H9 (cell line): ENCODE measurements at regions not wholly inside any gene's neighbourhood (a gene's known extent, or its start where the extent isn't known, plus 50 kb on each side); places are given as distances from the start of the nearest gene placed in this dataset.

ENCODE experiments used
- DNase-seq: peaks from one replicate; pipeline ENCODE4 v3.0.0-alpha.2; 2017
- H2AFZ ChIP-seq: one replicate; pipeline ENCODE4 v1.6.1; 2013; ENCODE audit warnings: mild to moderate bottlenecking, low read length, control low read depth, moderate library complexity
- H2AK5ac ChIP-seq: 2 replicates; pipeline ENCODE4 v1.6.1; 2013; ENCODE audit warnings: low read length, control low read depth, mixed read lengths; ENCODE audit not compliant: insufficient read length
- H2BK120ac ChIP-seq: one replicate; pipeline ENCODE4 v1.6.1; 2013; ENCODE audit warnings: low read depth, mild to moderate bottlenecking, low read length, control low read depth, inconsistent platforms; ENCODE audit not compliant: poor library complexity, severe bottlenecking
- H2BK12ac ChIP-seq: 2 replicates; pipeline ENCODE4 v1.6.1; 2013; ENCODE audit warnings: low read length, control low read depth, mixed read lengths, low read depth; ENCODE audit not compliant: insufficient read length
- H2BK15ac ChIP-seq: 2 replicates; pipeline ENCODE4 v1.6.1; 2013; ENCODE audit warnings: low read depth, low read length, control low read depth
- H2BK20ac ChIP-seq: one replicate; pipeline ENCODE4 v1.6.1; 2013; ENCODE audit warnings: low read depth, mild to moderate bottlenecking, low read length, control low read depth, inconsistent platforms; ENCODE audit not compliant: poor library complexity, severe bottlenecking
- H2BK5ac ChIP-seq: 2 replicates; pipeline ENCODE4 v1.6.1; 2013; ENCODE audit warnings: low read length, control low read depth, mixed read lengths; ENCODE audit not compliant: insufficient read length
- H3K14ac ChIP-seq: 2 replicates; pipeline ENCODE4 v1.6.1; 2013; ENCODE audit warnings: low read length, control low read depth; ENCODE audit not compliant: insufficient read depth
- H3K18ac ChIP-seq: 2 replicates; pipeline ENCODE4 v1.6.1; 2013; ENCODE audit warnings: low read depth, mild to moderate bottlenecking, mixed read lengths, low read length, control low read depth; ENCODE audit not compliant: insufficient read length
- H3K23ac ChIP-seq: 2 replicates; pipeline ENCODE4 v1.6.1; 2013; ENCODE audit warnings: low read length, control low read depth, mixed read lengths, low read depth; ENCODE audit not compliant: insufficient read length
- H3K23me2 ChIP-seq: 2 replicates; pipeline ENCODE4 v1.6.1; 2013; ENCODE audit warnings: low read depth, mild to moderate bottlenecking, mixed read lengths, low read length, control low read depth; ENCODE audit not compliant: insufficient read length, poor library complexity, severe bottlenecking
- H3K27ac ChIP-seq: 2 replicates; pipeline ENCODE4 v1.5.1; 2013; ENCODE audit warnings: low read length, control low read depth, mixed read lengths, low read depth; ENCODE audit not compliant: insufficient read length
- H3K27me3 ChIP-seq: 2 replicates; pipeline ENCODE4 v1.6.1; 2013; ENCODE audit warnings: low read length, control low read depth, inconsistent platforms; ENCODE audit not compliant: insufficient read depth
- H3K4ac ChIP-seq: 2 replicates; pipeline ENCODE4 v1.6.1; 2013; ENCODE audit warnings: low read depth, mild to moderate bottlenecking, control low read depth, inconsistent platforms, low read length, moderate library complexity
- H3K4me1 ChIP-seq: 2 replicates; pipeline ENCODE4 v1.6.1; 2013; ENCODE audit warnings: low read length, control low read depth, inconsistent platforms; ENCODE audit not compliant: insufficient read depth
- H3K4me2 ChIP-seq: 2 replicates; pipeline ENCODE4 v1.6.1; 2013; ENCODE audit warnings: low read length, control low read depth, mixed read lengths; ENCODE audit not compliant: insufficient read length, insufficient read depth
- H3K56ac ChIP-seq: 2 replicates; pipeline ENCODE4 v1.6.1; 2013; ENCODE audit warnings: low read depth, mild to moderate bottlenecking, mixed read lengths, low read length, control low read depth; ENCODE audit not compliant: insufficient read length
- H3K79me1 ChIP-seq: 2 replicates; pipeline ENCODE4 v1.6.1; 2013; ENCODE audit warnings: low read depth, mild to moderate bottlenecking, moderate library complexity, low read length, control low read depth, inconsistent platforms; ENCODE audit not compliant: insufficient read depth, poor library complexity, severe bottlenecking
- H3K79me2 ChIP-seq: 2 replicates; pipeline ENCODE4 v1.6.1; 2013; ENCODE audit warnings: low read length, control low read depth, inconsistent platforms; ENCODE audit not compliant: insufficient read depth
- H3K9ac ChIP-seq: 2 replicates; pipeline ENCODE4 v1.6.1; 2013; ENCODE audit warnings: low read length, control low read depth, mixed read lengths; ENCODE audit not compliant: insufficient read length; ENCODE audit errors: extremely low read depth
- H3K9me3 ChIP-seq: one replicate; pipeline ENCODE4 v1.6.1; 2013; ENCODE audit warnings: low read depth, low read length, inconsistent platforms; ENCODE audit not compliant: control insufficient read depth
- H3T11ph ChIP-seq: one replicate; pipeline ENCODE4 v1.6.1; 2013; ENCODE audit warnings: mild to moderate bottlenecking, low read length, control low read depth, inconsistent platforms
- H4K20me1 ChIP-seq: one replicate; pipeline ENCODE4 v1.6.1; 2013; ENCODE audit not compliant: control insufficient read depth, insufficient read length, insufficient read depth
- H4K5ac ChIP-seq: 2 replicates; pipeline ENCODE4 v1.6.1; 2013; ENCODE audit warnings: low read depth, mild to moderate bottlenecking, mixed read lengths, low read length, control low read depth; ENCODE audit not compliant: insufficient read length
- H4K8ac ChIP-seq: replicated peaks from 2 replicates; pipeline ENCODE4 v1.6.1; 2013; ENCODE audit warnings: low read length, control low read depth, mixed read lengths, low read depth; ENCODE audit not compliant: insufficient read length
- H4K91ac ChIP-seq: 2 replicates; pipeline ENCODE4 v1.6.1; 2013; ENCODE audit warnings: low read depth, mild to moderate bottlenecking, moderate library complexity, mixed read lengths, low read length, control low read depth; ENCODE audit not compliant: insufficient read length
- H3K27ac Mint-ChIP-seq, 3 experiments: 2 replicates in 2 of 3; 3 replicates in 1 of 3; pipeline ENCODE4 v1.8.0; 2020 to 2021; ENCODE audit warnings: mixed read lengths in 3 of 3, mild to moderate bottlenecking in 1 of 3, moderate library complexity in 1 of 3
- H3K27me3 Mint-ChIP-seq: 2 replicates; pipeline ENCODE4 v1.8.0; 2021; ENCODE audit warnings: low read depth, mild to moderate bottlenecking, moderate library complexity, mixed read lengths
- H3K36me3 Mint-ChIP-seq, 3 experiments: 2 replicates in 2 of 3; 3 replicates in 1 of 3; pipeline ENCODE4 v1.8.0; 2020 to 2021; ENCODE audit warnings: low read depth in 3 of 3, mixed read lengths in 3 of 3; ENCODE audit not compliant: insufficient read depth in 1 of 3
- H3K4me1 Mint-ChIP-seq, 2 experiments: 2 replicates each; pipeline ENCODE4 v1.8.0; 2020; ENCODE audit warnings: mixed read lengths in 2 of 2
- H3K4me3 Mint-ChIP-seq, 2 experiments: 2 replicates in 1 of 2; 3 replicates in 1 of 2; pipeline ENCODE4 v1.8.0; 2020 to 2021; ENCODE audit warnings: mild to moderate bottlenecking in 2 of 2, mixed read lengths in 2 of 2, moderate library complexity in 1 of 2
- H3K9me3 Mint-ChIP-seq, 2 experiments: 2 replicates in 1 of 2; 3 replicates in 1 of 2; pipeline ENCODE4 v1.8.0; 2020; ENCODE audit warnings: mild to moderate bottlenecking in 2 of 2, mixed read lengths in 2 of 2, moderate library complexity in 1 of 2
- CTCF ChIP-seq: fragments of 200-600 bp; sonication (generic); conservative IDR thresholded peaks from 3 replicates; pipeline ENCODE4 v1.8.0; 2021; ENCODE audit warnings: antibody characterized with exemption, mild to moderate bottlenecking
- WGBS: extraction: QIAGEN DNeasy Blood & Tissue Kit; methylation state at CpG from one replicate; pipeline ENCODE4 v1.1.7; 2013; ENCODE audit warnings: missing lambda C conversion rate, low lambda C conversion rate, mixed read lengths; ENCODE audit not compliant: insufficient read length; ENCODE audit errors: extremely low coverage; 5-methylcytosine and 5-hydroxymethylcytosine counted together

GRCh38 chrX:35351795-35352483, 409.3 kb downstream of the FAM47B start:
- H3K23me2 ChIP-seq, result no peaks in the 10 kb centered on the region
- no peak overlapping the region for H3T11ph ChIP-seq
- H3K4me3 Mint-ChIP-seq, result no peak overlapping the region
- no peak overlapping the region for H4K5ac ChIP-seq
- H3K27ac Mint-ChIP-seq, result no peak overlapping the region
- H3K23ac ChIP-seq, result no peak overlapping the region
- no peak for DNase-seq
- H4K91ac ChIP-seq, result no peak overlapping the region
- H3K9ac ChIP-seq, result no peak overlapping the region
- WGBS, result no CpG with 5 or more reads among the region's 5 CpGs
- H2BK5ac ChIP-seq, result no peak overlapping the region
- no peak overlapping the region for H3K27ac ChIP-seq
- H3K79me2 ChIP-seq, result no peaks in the 10 kb centered on the region
- peaks cover 72% of the 10 kb centered on the region in 2 experiments for H3K9me3 Mint-ChIP-seq
- H3K27me3 ChIP-seq, result no peaks in the 10 kb centered on the region
- H2AK5ac ChIP-seq, result no peak overlapping the region
- H2BK120ac ChIP-seq, result no peak overlapping the region
- H3K14ac ChIP-seq, result no peak overlapping the region
- no peak overlapping the region for H3K4ac ChIP-seq
- H4K8ac ChIP-seq, result no peak overlapping the region
- no peaks in the 10 kb centered on the region for H3K4me1 ChIP-seq
- H3K18ac ChIP-seq, result no peak overlapping the region
- no peaks in the 10 kb centered on the region for H3K4me1 Mint-ChIP-seq
- H3K4me2 ChIP-seq, result no peak overlapping the region
- H4K20me1 ChIP-seq, result no peaks in the 10 kb centered on the region
- H3K36me3 Mint-ChIP-seq, result peaks cover 0 to 5% (median 3%) of the 10 kb centered on the region in 3 experiments; a peak in 5 of 7 replicates
- H3K9me3 ChIP-seq, result no peaks in the 10 kb centered on the region
- H3K27me3 Mint-ChIP-seq, result no peaks in the 10 kb centered on the region
- no peak overlapping the region for H3K56ac ChIP-seq
- no peak overlapping the region for H2BK20ac ChIP-seq
- H2BK12ac ChIP-seq, result no peak overlapping the region
- H3K79me1 ChIP-seq, result no peaks in the 10 kb centered on the region
- no peak for TF ChIP-seq CTCF
- no peak overlapping the region for H2AFZ ChIP-seq
- H2BK15ac ChIP-seq, result no peak overlapping the region
